ENCODE measurements at regions not wholly inside any gene's neighbourhood (a gene's known extent, or its start where the extent isn't known, plus 50 kb on each side); places are given as distances from the start of the nearest gene placed in this dataset.
"Not testable (repeated sequence)": the region's sequence is repeated elsewhere in the genome, so short reads cannot be mapped to it uniquely, and the experiment has no call there.

DNA sequence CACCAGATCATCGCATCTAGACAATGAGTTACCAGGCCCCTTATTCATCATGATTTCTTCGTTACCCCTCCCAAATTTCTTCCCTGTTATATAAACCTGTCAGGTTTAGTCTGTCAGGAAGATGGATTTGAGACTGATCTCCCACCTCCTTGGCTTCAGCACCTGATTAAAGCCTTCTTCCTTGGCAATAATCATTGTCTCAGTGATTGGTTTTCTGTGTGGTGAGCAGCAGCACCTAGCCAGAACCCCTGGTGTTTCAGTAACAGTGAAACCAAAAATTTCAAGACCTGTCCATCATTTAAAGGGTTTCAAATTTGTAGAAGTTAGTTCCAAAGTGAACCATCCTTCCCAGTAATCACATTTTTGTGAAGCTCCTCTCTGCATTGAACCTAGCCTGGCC is 209.8 kb upstream of the GJE1 start:
- no peaks in the 10 kb centered on the region for H3K79me2 ChIP-seq (ENCODE audit: insufficient read depth, low read length)
- H3K4me2 ChIP-seq (ENCODE audit: low read depth, low read length, poor library complexity, severe bottlenecking) = no peak overlapping the region
- no peak overlapping the region for H3K9ac ChIP-seq (ENCODE audit: low read length)
- H2AFZ ChIP-seq (ENCODE audit: low read depth, low read length, severe bottlenecking) = no peak overlapping the region
- no peaks in the 10 kb centered on the region for H3F3A ChIP-seq (ENCODE audit: insufficient read depth)
- H3K4me3 ChIP-seq (ENCODE audit: insufficient read depth, low read length, poor library complexity, severe bottlenecking) = no peak overlapping the region
- no peaks in the 10 kb centered on the region for H3K9me3 ChIP-seq (ENCODE audit: insufficient read depth, low read length)
- H3K9me2 ChIP-seq (replicated peaks; ENCODE audit: insufficient read depth, low read length) = no peaks in the 10 kb centered on the region
- H3K36me3 ChIP-seq (ENCODE audit: low read length) = no peaks in the 10 kb centered on the region
- H3K27ac ChIP-seq (ENCODE audit: low read depth, low read length) = no peak overlapping the region
- H4K20me1 ChIP-seq (ENCODE audit: low read depth, low read length) = no peaks in the 10 kb centered on the region
- H3K27me3 ChIP-seq (ENCODE audit: low read length) = no peaks in the 10 kb centered on the region
- TF ChIP-seq, protein P1, sequence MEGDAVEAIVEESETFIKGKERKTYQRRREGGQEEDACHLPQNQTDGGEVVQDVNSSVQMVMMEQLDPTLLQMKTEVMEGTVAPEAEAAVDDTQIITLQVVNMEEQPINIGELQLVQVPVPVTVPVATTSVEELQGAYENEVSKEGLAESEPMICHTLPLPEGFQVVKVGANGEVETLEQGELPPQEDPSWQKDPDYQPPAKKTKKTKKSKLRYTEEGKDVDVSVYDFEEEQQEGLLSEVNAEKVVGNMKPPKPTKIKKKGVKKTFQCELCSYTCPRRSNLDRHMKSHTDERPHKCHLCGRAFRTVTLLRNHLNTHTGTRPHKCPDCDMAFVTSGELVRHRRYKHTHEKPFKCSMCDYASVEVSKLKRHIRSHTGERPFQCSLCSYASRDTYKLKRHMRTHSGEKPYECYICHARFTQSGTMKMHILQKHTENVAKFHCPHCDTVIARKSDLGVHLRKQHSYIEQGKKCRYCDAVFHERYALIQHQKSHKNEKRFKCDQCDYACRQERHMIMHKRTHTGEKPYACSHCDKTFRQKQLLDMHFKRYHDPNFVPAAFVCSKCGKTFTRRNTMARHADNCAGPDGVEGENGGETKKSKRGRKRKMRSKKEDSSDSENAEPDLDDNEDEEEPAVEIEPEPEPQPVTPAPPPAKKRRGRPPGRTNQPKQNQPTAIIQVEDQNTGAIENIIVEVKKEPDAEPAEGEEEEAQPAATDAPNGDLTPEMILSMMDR (IDR thresholded peaks at IDR 0.05; ENCODE audit: insufficient read depth, low read length, poor library complexity, severe bottlenecking) = no peak
- TF ChIP-seq EZH2phosphoT487 (conservative IDR thresholded peaks at IDR 0.05; ENCODE audit: low read length) = no peak

DNA sequence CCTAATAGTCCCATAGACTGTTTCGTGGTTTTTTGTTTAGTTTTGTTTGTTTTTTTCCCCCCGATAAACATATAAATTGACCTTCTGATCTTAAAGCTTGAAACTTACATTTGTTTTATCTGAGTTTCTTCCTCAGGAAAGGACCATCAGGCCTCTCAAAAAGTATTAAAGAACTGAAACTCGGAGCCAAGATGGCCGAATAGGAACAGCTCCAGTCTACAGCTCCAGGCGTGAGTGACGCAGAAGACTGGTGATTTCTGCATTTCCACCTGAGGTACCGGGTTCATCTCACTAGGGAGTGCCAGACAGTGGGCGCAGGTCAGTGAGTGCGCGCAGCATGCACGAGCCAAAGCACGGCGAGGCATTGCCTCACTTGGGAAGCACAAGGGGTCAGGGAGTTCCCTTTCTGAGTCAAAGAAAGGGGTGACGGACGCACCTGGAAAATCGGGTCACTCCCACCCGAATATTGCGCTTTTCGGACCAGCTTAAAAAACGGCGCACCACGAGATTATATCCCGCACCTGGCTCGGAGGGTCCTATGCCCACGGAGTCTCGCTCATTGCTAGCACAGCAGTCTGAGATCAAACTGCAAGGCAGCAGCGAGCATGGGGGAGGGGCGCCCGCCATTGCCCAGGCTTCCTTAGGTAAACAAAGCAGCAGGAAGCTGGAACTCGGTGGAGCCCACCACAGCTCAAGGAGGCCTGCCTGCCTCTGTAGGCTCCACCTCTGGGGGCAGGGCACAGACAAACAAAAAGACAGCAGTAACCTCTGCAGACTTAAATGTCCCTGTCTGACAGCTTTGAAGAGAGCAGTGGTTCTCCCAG is 215.8 kb upstream of the GJE1 start:
- H3K9ac ChIP-seq (ENCODE audit: low read length); H3K27ac ChIP-seq (ENCODE audit: low read depth, low read length); H3K4me3 ChIP-seq (ENCODE audit: insufficient read depth, low read length, poor library complexity, severe bottlenecking); H3F3A ChIP-seq (ENCODE audit: insufficient read depth); H3K9me3 ChIP-seq (ENCODE audit: insufficient read depth, low read length); H4K20me1 ChIP-seq (ENCODE audit: low read depth, low read length); H3K79me2 ChIP-seq (ENCODE audit: insufficient read depth, low read length); H2AFZ ChIP-seq (ENCODE audit: low read depth, low read length, severe bottlenecking); H3K27me3 ChIP-seq (ENCODE audit: low read length); H3K4me2 ChIP-seq (ENCODE audit: low read depth, low read length, poor library complexity, severe bottlenecking); H3K36me3 ChIP-seq (ENCODE audit: low read length); H3K9me2 ChIP-seq (replicated peaks; ENCODE audit: insufficient read depth, low read length): not testable (repeated sequence)

DNA sequence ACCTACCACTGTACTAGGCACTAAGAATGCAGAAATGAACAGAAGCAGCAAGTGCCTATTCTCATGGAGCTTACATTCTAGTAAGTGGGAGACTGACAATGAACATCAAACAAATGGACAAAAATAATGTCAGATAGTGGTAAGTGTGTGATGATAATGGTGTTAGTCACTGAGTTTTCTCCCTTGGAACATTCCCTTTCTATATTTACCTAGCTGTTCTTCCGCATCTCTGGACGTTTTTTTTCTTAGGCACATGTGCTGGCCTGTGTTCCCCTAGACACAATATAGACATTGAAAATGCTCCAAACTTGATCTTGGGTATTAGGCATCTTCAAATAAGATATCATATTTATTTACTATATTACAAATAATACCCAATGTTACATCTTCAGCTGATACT is 218.1 kb upstream of the GJE1 start:
- no peaks in the 10 kb centered on the region for H3K27me3 ChIP-seq (ENCODE audit: low read length)
- TF ChIP-seq EZH2phosphoT487 (conservative IDR thresholded peaks at IDR 0.05; ENCODE audit: low read length) = no peak
- TF ChIP-seq, protein P1 (IDR thresholded peaks at IDR 0.05; ENCODE audit: insufficient read depth, low read length, poor library complexity, severe bottlenecking) = no peak
- no peaks in the 10 kb centered on the region for H4K20me1 ChIP-seq (ENCODE audit: low read depth, low read length)
- no peak overlapping the region for H3K27ac ChIP-seq (ENCODE audit: low read depth, low read length)
- H3K9ac ChIP-seq (ENCODE audit: low read length) = no peak overlapping the region
- no peaks in the 10 kb centered on the region for H3K36me3 ChIP-seq (ENCODE audit: low read length)
- no peaks in the 10 kb centered on the region for H3K9me3 ChIP-seq (ENCODE audit: insufficient read depth, low read length)
- no peaks in the 10 kb centered on the region for H3K9me2 ChIP-seq (replicated peaks; ENCODE audit: insufficient read depth, low read length)
- H3K79me2 ChIP-seq (ENCODE audit: insufficient read depth, low read length) = no peaks in the 10 kb centered on the region
- no peak overlapping the region for H2AFZ ChIP-seq (ENCODE audit: low read depth, low read length, severe bottlenecking)
- H3K4me3 ChIP-seq (ENCODE audit: insufficient read depth, low read length, poor library complexity, severe bottlenecking) = no peak overlapping the region
- no peak overlapping the region for H3K4me2 ChIP-seq (ENCODE audit: low read depth, low read length, poor library complexity, severe bottlenecking)
- H3F3A ChIP-seq (ENCODE audit: insufficient read depth) = no peaks in the 10 kb centered on the region

DNA sequence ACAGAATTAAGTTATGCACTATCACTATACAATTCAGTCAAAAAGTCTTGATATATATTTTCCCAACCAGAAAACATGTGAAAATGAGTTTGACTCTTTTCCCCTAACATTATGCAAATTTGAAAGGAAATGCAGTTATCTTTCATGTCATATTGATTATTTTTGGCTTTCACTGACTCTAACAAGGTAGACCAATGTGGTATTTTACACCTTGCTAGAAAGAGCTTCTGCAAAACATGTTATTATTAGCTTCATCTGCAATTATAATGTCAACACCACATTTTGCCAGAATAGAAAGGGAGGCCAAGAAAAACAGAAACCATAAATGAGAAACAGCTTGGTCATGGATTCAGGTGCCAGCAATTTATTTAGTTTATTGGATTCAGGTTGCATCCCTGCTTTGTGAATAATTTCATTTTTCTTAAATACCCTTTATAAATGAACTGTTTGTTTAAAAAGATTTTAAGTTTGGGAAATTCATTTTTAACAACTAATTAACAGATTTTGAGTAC is 226.1 kb upstream of the GJE1 start:
- H3K36me3 ChIP-seq (ENCODE audit: low read length) = no peaks in the 10 kb centered on the region
- H3F3A ChIP-seq (ENCODE audit: insufficient read depth) = no peaks in the 10 kb centered on the region
- H2AFZ ChIP-seq (ENCODE audit: low read depth, low read length, severe bottlenecking) = no peak overlapping the region
- H3K9me2 ChIP-seq (replicated peaks; ENCODE audit: insufficient read depth, low read length) = no peaks in the 10 kb centered on the region
- H3K79me2 ChIP-seq (ENCODE audit: insufficient read depth, low read length) = no peaks in the 10 kb centered on the region
- no peak overlapping the region for H3K4me3 ChIP-seq (ENCODE audit: insufficient read depth, low read length, poor library complexity, severe bottlenecking)
- H4K20me1 ChIP-seq (ENCODE audit: low read depth, low read length) = no peaks in the 10 kb centered on the region
- no peak overlapping the region for H3K9ac ChIP-seq (ENCODE audit: low read length)
- H3K27ac ChIP-seq (ENCODE audit: low read depth, low read length) = no peak overlapping the region
- H3K27me3 ChIP-seq (ENCODE audit: low read length) = no peaks in the 10 kb centered on the region
- no peak overlapping the region for H3K4me2 ChIP-seq (ENCODE audit: low read depth, low read length, poor library complexity, severe bottlenecking)
- TF ChIP-seq, protein P1 (IDR thresholded peaks at IDR 0.05; ENCODE audit: insufficient read depth, low read length, poor library complexity, severe bottlenecking) = no peak
- no peak for TF ChIP-seq EZH2phosphoT487 (conservative IDR thresholded peaks at IDR 0.05; ENCODE audit: low read length)
- no peaks in the 10 kb centered on the region for H3K9me3 ChIP-seq (ENCODE audit: insufficient read depth, low read length)
